Renal cortex interstitium (tissue), 11 donors: ENCODE measurements at regions not wholly inside any gene's neighbourhood (a gene's known extent, or its start where the extent isn't known, plus 50 kb on each side); places are given as distances from the start of the nearest gene placed in this dataset.
A peak's percentile ranks its signal among the peaks of the same experiment; 100 is the strongest.

Experiments
- DNase-seq, 11 donors: peaks; one replicate each; pipeline ENCODE4 v3.0.0-alpha.2; 2013; ENCODE audit warnings: low read depth in 9 of 11, low spot score in 4 of 11; ENCODE audit errors: extremely low read depth in 1 of 11

DNA sequence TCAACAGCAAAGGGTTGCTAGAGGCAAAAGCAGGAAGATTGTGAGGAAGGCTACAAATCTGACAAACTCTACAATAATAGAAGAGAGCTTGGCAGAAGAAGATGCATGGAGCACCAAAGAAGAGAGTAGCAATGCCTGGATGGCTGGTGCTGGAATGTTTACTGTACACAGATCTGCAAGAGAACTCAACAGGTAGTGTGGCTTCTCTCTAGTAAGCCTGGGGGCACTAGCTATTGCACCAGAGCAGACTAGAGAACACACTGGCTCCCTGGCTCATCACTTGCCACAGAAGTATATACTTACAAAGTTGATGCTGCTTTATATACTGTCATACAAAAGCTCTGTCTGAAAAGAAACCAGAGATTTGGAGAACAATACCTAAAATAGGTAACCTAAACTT, 475.0 kb upstream of the NCAM2 start:
- no peak for DNase-seq

DNA sequence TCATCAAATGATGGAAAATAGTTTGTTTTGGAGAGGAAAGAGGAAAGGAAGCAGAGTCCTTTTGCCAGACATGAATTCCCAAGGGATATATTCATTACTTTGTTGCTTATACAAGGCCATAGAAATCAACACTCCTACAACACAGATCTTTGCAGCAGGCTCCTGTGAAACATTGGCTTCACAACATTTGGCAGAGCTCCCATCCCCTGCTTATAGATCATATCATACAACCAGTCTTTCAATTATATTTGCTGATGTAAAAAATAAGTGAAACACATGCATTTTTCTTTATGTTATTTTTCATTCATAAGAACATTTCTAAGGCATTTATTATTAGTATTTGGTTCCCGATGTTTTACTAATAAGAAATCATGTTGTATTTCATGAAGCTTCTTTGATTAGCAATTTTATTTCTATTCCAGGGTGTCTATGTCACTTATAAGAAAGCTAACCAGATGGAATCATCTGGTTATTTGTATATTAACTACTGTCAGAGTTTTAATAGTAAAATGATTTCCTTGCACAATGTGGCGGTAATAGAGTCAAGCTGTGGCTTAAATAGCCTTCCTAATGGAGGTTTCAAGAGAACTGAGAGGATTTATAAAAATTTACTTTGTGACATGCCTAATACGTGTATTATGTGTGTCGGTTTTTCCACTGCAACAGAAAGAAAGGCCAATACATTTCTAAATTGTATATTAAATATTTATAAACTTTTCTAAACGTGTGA, 470.3 kb upstream of the NCAM2 start:
- DNase-seq = peak in 8 of 11 donors; percentile 15 to 45 (median 29)

DNA sequence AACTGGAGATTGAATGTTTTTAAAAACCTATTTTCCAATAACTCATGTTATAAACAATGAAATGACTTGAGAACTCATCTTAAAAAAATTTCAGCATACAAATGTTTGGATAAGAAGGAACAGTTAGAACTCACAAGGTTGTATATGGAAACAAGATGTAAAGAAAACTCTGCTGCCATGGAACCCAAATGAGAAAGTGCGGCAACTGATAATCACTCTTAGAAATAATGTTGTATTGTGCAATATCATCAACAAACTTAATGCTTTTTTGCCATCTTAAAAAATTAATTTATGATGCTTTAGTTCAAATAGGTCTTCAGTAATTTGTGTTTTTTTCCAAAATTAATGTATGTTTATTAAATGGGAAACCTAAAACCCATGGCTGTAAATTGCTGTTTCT, 461.1 kb upstream of the NCAM2 start:
- no peak for DNase-seq

DNA sequence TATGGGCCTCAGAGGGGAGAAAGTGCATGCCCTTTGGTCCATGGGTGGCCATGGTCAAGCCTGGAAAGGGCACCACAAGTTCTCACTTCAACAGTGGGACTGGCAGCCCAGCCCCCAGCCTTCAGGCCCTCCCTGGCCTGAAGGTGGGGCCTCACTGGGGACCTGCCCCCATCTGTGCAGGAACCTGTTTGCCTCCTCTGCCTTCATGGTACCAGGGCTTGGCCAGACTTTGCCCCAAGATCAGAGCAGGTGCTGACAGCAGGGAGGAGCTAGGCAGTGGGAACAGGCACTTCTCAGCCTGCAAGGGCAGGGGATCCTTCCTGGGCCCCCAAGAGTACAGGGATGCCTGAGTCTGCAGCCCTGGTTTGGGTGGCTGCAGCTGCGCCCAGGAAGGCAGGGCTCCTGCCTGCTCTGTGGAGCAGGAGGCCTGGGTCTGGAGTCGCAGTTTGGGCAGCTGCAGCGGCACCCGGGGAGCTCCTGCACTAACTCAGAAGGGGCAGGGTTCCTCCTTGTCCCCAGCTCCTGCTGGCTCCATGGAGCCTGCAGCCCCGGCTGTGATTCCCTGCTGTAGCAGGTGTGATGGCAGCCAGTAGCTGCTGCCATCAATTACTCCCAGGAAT, 460.1 kb upstream of the NCAM2 start:
- DNase-seq = no peak

DNA sequence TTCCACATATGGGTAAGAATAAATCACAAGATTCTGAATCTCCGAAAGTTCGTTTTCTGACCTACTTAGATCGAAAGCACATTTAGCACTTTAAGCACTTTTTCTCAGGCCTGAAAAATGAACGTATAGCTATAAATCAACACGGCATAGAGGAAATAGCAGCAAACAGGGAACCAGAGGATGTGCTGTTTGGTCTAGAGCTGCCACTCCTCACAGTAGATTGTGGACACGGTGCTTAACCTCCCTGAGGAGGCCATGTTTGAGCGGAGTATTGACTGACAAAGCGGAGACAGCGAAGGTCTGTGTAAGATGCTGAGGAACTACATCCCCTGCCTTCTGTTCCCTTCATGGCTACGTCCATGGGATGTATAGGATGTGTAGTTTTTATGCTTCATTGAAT, 452.8 kb upstream of the NCAM2 start:
- no peak for DNase-seq

DNA sequence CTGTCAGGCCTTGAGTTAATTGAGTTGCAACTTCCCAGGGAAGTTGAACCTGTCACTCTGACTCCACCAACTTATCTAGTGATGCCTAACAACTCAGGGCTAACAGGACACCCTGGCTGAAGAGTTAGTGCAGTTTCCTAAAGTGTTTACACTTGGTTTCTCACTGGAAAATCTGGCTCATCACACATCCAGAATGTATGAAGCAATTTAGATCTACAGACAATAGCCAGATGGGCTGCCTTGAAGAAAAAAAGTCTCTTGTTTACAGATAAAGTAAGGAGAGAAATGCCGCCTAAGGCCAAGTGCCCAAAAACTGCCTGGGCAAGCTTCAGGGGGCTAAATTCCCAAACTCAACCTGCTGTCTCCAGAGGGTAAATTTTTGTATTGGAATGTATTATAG, 446.3 kb upstream of the NCAM2 start:
- no peak for DNase-seq

DNA sequence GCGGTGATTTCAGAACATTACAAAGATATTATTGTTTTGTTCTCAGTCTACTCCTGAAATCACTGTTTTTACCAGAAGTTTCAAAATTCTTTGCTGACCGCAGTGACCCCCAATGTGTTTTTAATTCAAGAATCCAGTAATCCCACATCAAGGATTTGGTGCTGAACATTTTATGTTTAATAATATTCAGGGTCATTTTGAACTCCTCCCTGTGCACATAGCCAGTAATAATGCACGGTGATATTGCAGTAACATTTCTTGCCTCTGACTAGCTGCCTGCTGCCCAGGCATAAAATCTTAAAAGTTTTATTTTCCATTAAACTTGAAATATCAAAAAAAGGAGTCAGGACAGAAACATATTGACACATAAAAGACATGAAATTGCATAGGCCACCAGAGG, 443.4 kb upstream of the NCAM2 start:
- DNase-seq = no peak

DNA sequence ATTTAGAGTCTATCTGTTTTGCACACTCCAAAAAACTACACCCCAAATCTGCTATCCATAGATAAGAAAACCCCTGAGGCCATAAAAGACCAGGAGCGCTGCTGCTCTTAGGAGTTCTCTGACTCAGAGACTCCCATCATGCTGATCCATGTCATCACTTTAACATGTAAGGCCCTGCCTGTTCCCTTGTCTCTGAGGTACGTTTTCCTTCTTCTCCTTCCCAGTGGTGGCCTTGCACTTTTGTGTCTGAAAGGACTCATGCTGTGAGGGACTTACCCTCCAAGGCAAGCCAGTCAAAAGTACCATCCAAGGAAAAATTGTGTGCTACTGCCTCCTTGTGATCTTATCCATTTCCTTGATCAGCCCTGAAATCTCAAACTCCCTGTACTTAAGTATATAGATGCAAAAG, 427.4 kb upstream of the NCAM2 start:
- no peak for DNase-seq

DNA sequence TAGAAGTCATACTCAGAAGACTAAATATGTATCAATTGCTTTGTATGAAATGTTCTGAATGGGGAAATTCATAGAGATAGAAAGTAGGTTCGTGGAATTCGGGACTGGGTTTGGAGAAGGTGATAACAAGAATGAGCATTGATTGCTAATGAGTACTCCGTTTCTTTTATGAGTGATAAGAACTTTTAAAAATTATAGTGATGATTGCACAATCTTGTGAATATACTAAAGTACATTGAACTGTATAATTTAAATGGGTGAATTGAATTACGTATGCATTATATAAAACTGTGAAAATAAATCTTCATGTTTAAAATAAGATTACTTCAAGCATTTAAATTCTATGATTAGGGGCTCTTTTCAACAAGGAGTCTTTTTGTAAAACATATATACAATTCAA, 425.6 kb upstream of the NCAM2 start:
- DNase-seq = no peak

DNA sequence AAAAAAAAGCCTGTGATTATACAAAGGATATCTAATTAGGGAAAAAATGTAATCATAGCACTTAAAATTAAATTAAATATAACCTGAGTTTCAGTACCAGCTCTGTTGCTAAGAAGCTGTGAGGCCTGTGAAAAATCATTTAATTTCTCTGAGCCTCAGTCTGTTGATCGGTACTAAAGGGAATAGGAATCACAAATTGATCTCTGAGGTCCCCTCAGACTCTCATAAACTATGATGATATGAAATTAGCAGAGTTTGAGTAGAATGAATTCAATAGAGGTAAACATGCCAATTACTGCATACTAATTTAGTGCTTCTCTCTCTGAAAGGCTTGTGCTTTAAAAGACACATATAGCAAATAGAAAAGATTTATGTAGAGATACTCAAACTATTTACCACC, 416.8 kb upstream of the NCAM2 start:
- no peak for DNase-seq

DNA sequence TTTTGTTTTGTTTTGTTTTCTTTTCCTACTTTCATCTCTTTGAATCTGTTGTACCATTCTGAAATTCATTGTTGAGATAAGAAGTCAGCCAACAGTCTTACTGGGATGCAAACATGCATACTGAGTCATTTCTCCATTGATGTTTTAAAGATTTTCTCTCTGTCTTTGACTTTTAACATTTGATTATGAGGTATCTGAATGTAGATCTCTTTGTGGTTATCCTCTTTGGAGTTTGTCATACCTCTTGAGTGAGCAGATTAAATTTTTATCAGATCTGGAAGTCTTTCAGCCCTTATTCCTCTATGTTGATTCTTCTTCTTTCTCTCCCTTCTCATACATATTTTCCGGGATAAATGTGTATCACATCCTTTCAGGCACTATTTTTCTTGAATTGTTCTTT, 406.9 kb upstream of the NCAM2 start:
- DNase-seq = no peak

DNA sequence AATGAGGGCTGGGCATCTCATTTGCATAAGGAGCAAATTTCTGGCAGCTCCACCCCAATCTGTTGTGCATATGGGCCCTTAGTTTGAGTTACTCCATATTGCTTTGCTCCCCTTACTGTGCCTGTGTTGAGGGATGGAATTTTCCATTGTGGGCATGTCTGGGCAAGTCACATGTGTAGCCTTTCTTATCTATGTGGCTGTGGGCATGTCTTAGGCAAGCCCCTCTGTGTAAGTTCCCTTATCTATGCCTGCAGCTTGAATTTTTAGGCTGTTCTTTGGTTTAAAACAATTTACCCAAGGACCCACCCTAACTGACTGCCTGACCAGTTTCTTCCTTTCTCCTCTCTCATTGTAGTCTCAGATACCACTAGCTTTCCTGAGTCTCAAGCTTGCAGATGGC, 405.7 kb upstream of the NCAM2 start:
- no peak for DNase-seq

DNA sequence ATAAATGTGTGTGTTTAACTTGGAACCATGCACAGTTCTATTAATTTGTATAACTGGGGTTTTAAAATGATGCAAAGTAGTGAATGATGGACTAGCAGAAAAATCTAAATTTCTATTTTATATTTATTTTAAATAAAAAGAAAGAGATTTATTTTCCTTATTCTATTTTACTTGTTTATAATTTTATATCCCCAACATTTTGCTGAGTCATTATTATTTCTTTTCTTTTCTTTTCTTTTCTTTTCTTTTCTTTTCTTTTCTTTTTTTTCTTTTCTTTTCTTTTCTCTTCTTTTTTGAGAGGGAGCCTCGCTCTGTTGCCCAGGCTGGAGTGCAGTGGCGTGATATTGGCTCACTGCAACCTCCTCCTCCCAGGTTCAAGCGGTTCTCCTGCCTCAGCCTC, 395.0 kb upstream of the NCAM2 start:
- no peak for DNase-seq

DNA sequence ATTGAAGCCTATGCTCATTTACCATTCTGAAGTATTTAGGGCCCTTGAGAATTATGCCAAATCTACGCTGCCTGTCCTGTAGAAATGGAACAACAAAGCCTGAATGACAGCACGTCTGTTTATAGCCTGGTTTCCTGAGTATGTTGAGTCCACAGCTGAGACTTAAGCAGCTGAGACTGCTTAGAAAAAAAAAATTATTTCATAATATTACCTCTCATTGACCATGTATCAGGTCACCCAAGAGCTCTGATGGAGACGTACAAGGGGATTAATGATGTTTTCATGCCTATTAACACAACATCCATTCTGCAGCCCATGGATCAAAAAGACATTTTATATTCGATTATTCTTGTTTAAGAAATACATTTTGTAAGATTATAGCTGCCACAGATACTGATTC, 387.2 kb upstream of the NCAM2 start:
- DNase-seq = no peak

DNA sequence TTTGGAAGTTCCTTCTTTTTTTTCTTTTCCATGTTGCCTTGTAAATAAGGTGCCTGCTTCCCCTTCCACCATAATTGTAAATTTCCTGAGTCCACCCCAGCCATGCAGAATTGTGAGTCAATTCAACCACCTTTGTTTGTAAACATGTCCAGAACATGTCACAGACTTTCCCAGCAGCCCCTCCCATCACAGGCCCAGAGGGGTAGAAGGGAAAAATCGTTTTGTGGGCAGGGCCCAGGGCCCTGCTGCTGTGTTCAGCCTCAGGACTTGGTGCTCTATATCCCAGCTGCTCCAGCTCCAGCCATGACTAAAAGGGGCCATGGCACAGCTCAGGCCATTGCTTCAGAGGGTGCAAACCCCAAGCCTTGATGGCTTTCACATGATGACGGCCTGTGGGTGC, 384.6 kb upstream of the NCAM2 start:
- DNase-seq = no peak

DNA sequence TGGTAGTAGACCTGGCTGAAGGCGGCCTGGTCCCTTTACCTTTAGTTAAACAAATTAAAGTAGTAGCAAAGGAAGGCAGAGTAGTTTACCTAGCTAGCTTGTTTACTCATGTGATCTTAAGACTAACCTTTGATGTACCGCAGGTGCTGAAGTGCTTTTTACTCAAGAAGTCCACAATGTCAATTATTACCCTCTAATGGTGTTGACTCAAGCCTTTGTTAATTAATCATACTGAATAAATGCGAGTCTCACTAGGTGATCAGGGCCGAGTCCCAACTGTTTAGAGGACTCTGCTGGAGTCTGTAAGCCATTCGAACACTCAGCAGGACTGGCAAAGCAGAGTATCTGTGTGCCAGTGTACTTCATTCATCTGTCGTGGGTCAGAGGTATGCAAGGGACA, 381.1 kb upstream of the NCAM2 start:
- no peak for DNase-seq

DNA sequence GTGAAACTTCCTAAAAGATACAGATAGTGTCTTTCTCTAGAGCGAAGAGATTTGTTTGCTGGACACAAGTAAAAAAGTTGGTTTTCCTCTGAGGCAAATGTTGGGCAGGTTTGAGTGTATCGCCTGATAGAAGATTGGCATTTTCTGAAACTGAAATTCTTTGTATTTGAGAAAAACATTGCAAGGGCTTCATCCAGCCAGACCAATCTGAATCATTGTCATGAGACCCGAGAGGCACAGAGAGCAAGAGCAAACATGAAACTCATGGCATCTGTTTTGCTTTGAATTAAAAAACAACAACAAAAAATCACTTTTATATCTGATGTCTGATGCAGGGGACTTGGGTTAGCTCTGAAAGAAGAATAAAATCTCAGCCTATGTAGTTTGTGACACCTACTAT, 379.3 kb upstream of the NCAM2 start:
- no peak for DNase-seq

DNA sequence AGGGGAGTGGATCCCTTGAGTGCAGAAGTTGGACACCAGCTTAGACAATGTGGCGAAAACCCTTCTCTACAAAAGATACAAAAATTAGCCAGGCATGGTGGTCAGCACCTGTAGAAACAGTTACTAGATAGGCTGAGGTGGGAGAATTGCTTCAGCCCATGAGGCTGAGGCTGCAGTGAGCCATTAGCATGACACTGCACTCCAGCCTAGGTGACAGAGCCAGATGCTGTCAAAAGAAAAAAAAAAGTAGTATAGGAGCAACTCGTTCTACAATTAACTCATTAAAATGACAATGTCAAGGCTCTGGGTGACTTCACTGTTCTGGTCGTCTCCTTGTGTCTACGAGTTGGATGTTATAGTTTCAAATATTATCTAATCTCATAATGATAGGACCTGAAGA, 370.6 kb upstream of the NCAM2 start:
- no peak for DNase-seq

DNA sequence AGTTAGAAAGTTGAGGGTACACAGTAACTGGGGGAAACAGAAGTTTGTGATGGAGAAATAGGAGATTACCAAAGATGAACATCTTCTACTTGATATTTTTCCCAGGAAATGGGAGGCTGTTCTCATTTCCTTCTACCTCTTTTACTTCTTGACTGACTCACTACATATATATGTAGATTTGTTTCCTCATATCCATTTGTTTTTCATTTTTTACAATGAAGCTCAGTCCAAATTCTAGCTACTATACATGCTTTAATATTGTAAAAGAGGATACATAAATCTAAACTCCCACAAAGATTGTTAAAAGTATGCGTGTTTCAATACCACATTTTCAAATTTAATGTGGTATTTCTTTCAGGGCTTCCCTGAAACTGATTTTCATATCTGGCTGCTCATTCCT, 366.6 kb upstream of the NCAM2 start:
- no peak for DNase-seq

DNA sequence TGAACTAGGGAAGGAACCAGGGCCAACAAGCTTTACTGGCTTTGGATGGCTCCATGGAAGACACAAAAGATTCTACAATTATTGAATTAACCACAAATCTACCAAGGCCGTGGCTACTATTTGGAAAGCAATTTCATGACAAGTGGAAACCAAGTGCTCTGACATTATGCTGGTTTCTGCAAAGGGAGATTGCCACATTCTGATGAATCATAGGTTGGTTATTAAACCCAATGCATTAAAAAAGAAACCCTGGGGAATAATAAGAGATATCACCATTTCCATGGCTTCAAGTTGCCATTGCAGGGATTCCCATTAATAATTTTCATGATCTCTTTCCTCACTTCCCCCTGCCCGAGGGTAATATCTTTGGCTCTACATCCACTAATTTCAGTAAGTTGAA, 359.2 kb upstream of the NCAM2 start:
- no peak for DNase-seq

DNA sequence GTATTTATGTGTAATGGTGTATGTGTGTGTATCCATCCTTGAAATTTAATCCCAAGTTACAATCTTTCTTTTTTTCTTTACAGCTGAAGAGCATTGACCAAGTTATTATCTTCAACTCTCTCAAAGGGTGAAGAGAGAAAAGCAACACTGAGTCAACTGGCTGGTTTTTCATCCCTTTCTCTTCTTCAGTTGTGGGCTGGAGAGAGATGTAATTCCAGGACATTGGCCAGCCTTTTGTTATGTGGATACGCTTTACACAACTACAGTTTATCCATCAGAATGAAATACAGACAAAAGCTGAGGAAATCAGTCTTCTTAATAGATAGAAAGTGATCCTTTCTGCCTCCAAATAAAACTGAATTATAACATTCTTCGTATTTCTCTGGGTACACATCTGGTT, 357.0 kb upstream of the NCAM2 start:
- no peak for DNase-seq
